Ovary (tissue), 3 donors: ENCODE measurements at regions not wholly inside any gene's neighbourhood (a gene's known extent, or its start where the extent isn't known, plus 50 kb on each side); places are given as distances from the start of the nearest gene placed in this dataset.

Experiments
- CTCF ChIP-seq, 3 donors: fragments of 450-650 bp in 2 of 3; fragments of 200-600 bp in 1 of 3; IDR thresholded peaks; one replicate each; pipeline versions ENCODE4 v1.5.1 to v1.8.0; 2016 to 2022; ENCODE audit warnings: antibody characterized with exemption in 3 of 3, mild to moderate bottlenecking in 1 of 3
- EP300 ChIP-seq: sonication (generic); formaldehyde crosslinking; IDR thresholded peaks from one replicate; pipeline ENCODE4 v1.6.1; 2017; ENCODE audit warnings: antibody characterized with exemption
- POLR2A ChIP-seq: fragments of 450-650 bp; IDR thresholded peaks from one replicate; pipeline ENCODE4 v1.6.1; 2017; ENCODE audit warnings: antibody characterized with exemption, mild to moderate bottlenecking, moderate library complexity
- donor health status: DM: no; HTN: no; CAD: no.

- no peak for TF ChIP-seq POLR2A
- TF ChIP-seq CTCF (IDR thresholded peaks at IDR 0.05) = no peak
- no peak for TF ChIP-seq EP300
Measured at GRCh38 chr20:20843982-20844381, 131.5 kb upstream of the RALGAPA2 start.
